Epithelial cell of proximal tubule (primary cell): ENCODE measurements at regions not wholly inside any gene's neighbourhood (a gene's known extent, or its start where the extent isn't known, plus 50 kb on each side); places are given as distances from the start of the nearest gene placed in this dataset.

Source experiments
- DNase-seq: peaks from one replicate; pipeline ENCODE4 v3.0.0-alpha.2; 2011; ENCODE audit warnings: low read depth
- H3K4me3 ChIP-seq: 2 replicates; pipeline ENCODE4 v1.5.1; 2011; ENCODE audit warnings: low read depth, mild to moderate bottlenecking, low read length
- CTCF ChIP-seq: conservative IDR thresholded peaks from 2 replicates; pipeline ENCODE4 v1.5.1; 2012; ENCODE audit warnings: low read depth, mild to moderate bottlenecking, low read length

DNA sequence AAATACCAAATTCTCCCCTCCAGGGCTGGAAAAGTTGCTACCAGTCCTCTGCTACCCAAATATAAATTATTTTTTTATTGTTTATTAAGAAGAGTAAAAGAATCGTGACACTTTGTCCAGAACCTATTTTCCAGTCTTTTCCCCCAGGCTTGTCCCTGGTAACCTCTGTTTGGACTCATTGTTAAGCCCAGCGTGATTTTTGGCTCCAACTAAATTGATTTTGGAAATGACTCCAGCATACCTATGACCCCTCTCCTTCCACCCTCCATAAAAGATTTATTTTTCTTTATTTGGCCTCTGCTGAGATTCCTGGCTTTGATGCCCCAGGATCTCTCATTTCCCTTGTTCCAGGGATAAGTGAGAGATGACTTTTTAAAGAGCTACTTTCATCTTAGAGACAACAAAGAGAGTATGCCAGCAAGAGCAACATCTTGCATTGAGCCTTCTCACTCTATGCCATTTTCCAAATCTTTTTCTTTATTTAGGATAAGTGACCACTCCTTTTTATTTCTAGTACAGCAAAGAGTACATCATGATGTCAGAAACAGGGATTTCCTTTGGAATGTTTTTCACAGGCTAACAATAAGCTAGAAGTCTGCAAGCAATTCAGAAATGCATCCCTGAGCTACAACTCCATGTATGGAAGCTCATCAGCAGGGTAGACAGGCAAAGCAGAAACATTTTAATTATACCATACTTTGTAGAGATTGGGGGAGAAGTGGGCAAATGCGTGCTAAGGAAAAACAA is 75.8 kb downstream of the DAD1 start:
- no peak for TF ChIP-seq CTCF
- DNase-seq: no peak
- H3K4me3 ChIP-seq: no peak overlapping the region

GRCh38 chr14:22512106-22512814 is 76.8 kb downstream of the DAD1 start:
- no peak overlapping the region for H3K4me3 ChIP-seq
- no peak for DNase-seq
- no peak for TF ChIP-seq CTCF

DNA sequence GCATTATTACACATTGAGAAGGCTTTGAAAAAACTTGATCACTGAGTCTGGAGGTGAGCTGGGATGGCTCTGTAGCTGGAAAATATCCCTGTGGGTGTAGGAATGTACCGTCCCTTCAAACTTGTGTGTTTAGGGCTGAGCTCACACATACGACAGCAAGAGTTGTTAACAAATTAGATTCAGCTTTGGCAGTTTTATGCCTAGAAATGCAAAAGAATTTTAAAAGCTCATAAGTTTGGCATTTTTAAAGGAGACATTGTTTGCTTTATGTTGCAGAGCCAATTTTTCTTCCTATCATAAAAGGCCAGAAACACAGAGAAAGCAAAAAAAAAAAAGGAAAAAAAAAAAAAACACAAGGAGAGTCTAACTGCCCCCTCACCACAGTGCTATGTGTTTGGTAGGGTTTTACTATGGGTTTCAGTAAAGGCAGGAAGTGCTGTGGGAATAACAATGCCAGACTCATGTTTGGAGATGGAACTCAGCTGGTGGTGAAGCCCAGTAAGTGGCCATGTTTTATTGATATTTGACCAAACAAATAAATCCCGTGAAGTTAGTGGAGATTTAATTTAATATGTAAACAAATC is 78.4 kb downstream of the DAD1 start:
- no peak for DNase-seq
- no peak overlapping the region for H3K4me3 ChIP-seq
- no peak for TF ChIP-seq CTCF

DNA sequence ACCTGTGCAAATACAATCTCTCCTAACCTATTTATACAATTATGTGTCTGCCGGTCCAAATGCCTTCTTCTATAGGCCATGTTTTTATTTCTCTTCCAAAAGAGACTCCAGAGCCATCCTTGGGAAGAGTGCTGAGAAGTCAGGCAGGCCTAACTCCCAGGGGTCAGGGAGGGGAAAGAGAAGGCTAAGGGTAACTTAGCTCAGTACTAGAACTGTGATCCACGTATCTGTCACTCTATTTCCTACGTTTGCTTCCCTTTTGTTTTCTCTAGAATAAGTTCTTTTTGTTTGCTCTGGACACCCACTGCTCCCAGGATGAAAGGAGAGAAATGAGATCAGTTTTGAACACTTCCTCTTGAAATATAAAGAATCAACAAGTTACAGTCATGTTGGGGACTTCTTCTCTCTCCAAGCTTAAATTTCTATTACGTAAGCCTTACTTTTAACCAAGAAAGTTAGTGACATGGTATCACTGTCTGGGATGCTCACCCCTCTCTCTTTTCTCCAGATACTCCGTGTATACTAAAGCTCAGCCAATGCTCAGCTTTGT is 79.2 kb downstream of the DAD1 start:
- TF ChIP-seq CTCF: no peak
- no peak for DNase-seq
- no peak overlapping the region for H3K4me3 ChIP-seq

DNA sequence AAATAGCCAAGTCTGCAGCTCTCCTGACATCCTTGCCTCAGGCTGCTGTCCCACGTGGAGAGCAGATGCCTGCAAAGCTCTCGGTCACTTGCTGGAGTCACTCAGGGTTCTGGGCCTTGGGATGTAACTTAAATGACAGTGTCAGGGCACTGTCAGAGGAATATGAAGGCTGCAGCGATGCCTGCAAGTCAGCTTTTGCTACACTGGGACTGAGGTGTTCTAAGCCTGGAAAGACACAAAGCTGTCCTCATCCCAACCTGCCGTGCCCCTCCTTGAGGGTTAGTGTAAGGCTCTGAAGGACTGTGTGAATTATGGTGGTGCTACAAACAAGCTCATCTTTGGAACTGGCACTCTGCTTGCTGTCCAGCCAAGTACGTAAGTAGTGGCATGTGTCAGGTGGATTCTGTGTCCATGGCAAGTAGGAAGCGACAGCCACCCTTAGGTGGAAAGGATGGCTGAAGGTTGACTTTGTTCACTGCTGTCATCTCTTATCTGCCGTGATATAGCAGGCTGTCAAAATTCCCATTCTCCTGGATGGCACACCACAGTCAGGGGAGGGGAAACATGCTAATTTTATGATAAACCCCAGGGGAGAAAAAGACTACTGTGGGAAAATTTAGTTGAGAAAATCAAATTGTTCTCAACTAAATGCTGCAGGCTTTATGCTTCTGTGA is 79.9 kb downstream of the DAD1 start:
- no peak overlapping the region for H3K4me3 ChIP-seq
- no peak for DNase-seq
- TF ChIP-seq CTCF: no peak

DNA sequence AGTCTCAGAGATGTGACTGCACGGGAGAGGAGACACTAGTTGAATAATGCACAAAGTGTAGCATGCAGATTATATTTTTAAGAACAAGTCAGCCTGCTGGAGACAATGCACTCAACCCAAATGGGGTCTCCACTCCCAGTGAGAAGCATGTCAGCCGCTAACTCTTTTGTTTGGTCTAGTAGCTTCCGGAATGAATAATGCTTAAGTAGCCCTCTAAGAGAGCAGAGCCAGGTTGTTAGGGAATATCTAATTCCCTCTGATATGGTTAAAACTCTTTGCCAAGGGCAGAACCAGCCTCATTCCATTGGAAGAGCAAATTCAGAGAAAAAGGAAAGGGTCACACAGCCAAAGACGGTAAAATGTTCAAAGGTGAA is 80.4 kb downstream of the DAD1 start:
- TF ChIP-seq CTCF: no peak
- H3K4me3 ChIP-seq: no peak overlapping the region
- no peak for DNase-seq
